HG03103 (cell line): ENCODE measurements at regions not wholly inside any gene's neighbourhood (a gene's known extent, or its start where the extent isn't known, plus 50 kb on each side); places are given as distances from the start of the nearest gene placed in this dataset.

ENCODE experiments used
- ATAC-seq: cut with Tn5 transposase; IDR thresholded peaks from one replicate; pipeline ENCODE4 v1.9.1; 2021; ENCODE audit warnings: low read depth; ENCODE audit not compliant: unreplicated experiment

- no peak for ATAC-seq
These were observed 78.4 kb upstream of the KRR1 start for GRCh38 chr12:75589801-75590200.

- ATAC-seq, result no peak
These were observed 76.1 kb upstream of the KRR1 start for GRCh38 chr12:75587340-75588106.

DNA sequence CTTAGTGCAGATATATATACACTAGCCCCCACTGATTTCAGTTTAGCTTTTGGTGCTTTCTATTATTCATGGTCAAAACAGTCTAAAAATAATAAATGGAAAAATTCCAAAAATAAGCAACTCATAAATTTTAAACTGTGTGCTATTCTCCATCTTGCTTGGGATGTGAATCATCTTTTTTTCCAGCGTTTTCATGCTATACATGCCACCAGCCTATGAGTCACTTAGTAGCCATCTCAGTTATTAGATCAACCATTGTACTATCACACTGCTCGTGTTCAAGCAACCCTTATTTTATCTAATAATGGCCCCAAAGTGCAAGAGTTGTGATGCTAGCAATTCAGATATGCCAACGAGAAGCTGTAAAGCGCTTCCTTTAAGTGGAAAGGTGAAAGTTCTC lies 73.9 kb upstream of the KRR1 start:
- ATAC-seq, result no peak

DNA sequence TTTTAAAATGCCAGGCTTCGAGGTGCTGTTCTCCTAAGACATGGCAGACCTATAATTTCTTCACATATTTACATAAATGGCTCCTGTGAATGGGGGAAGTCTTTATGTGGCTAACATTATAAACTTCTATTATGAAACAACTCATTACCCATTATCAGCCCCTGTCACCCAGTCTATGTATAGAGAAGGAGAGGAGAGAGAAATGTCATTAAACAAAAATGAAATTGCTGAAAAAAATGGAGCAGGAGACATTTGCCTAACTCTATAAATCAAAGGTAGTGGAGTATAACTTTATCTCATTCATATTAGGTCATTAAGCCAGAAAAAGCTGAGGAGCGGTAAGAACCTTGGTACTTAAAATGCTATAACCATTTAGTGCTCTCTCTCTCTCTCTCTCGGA lies 71.9 kb upstream of the KRR1 start:
- ATAC-seq, result no peak

GRCh38 chr12:75581515-75581914 lies 70.1 kb upstream of the KRR1 start:
- no peak for ATAC-seq

- ATAC-seq, result no peak
These were observed 68.1 kb upstream of the KRR1 start for GRCh38 chr12:75579552-75579951.

GRCh38 chr12:75578546-75578945 lies 67.1 kb upstream of the KRR1 start:
- ATAC-seq, result no peak

GRCh38 chr12:75577812-75578211 lies 66.4 kb upstream of the KRR1 start:
- no peak for ATAC-seq

DNA sequence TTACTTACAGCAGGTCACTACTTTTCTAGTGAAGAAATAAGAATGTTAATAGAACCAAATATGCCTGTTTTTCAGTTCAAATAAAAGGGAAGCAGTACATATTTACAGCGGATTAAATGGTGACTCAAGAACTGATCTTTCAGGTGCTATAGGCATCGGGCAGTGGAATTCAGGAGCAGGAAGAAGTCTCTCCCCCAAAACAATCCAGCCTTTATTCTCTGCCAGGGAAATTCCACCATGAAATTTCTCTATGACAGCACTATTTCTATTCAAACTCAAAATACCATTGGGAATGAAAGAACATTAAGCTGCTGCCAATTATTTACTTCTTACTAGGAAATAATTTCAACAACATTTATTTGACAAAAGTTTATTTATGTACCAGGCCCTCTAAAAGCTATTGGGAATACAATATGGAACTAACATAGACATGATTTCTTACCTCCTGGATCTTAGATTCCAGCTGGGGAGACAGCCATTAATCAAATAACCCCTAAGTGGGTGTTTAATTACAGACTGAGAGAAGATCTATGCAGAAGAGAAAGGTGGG lies 60.3 kb upstream of the KRR1 start:
- ATAC-seq, result no peak

GRCh38 chr12:75571204-75571603 lies 59.8 kb upstream of the KRR1 start:
- ATAC-seq, result no peak

DNA sequence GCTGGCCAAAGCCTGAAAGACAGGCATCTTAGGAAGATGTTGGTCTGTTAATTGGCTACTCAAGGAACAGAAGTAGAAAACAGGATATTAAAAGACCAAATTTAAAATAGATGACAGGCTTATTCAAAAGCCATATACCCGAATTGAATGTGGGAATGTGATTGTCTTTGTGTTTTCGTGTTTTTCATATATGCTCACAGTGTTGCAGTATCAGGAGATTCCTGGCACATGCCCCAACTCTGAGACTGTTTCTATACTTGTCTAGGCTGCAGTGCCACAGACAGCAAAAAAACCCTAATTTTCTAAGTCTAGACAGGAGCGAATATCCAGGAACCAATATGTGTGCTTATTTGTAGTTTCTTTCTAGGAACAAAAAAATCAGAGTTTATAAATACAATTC lies 57.4 kb upstream of the KRR1 start:
- no peak for ATAC-seq

- no peak for ATAC-seq
These were observed 57.0 kb upstream of the KRR1 start for GRCh38 chr12:75568393-75568792.

GRCh38 chr12:75565795-75566194 lies 54.4 kb upstream of the KRR1 start:
- ATAC-seq, result no peak

- no peak for ATAC-seq
These were observed 53.4 kb upstream of the KRR1 start for GRCh38 chr12:75564852-75565251.

DNA sequence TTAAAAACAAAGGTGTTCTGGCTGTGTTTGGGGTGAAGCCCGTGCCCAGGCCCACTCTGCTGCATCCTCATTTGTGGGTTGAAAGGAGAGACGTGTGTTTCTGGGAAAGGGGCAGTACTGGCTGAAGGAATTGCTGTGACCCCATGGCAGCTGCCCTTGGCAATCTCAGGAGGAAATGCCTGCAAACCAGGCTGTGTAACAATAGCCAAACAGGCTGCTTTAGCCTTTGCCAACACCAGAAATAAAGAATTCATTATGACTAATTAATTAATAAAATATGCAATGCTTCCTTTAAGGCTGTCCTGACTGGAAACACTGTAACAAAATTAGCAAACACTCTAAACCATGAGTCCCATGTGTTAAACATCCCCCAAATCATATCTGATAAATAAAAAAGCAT lies 53.0 kb upstream of the KRR1 start:
- no peak for ATAC-seq

GRCh38 chr12:75563351-75563750 lies 51.9 kb upstream of the KRR1 start:
- ATAC-seq, result no peak

GRCh38 chr12:75561921-75562320 lies 50.5 kb upstream of the KRR1 start:
- no peak for ATAC-seq
